Liver (tissue), 8 donors: ENCODE measurements at regions not wholly inside any gene's neighbourhood (a gene's known extent, or its start where the extent isn't known, plus 50 kb on each side); places are given as distances from the start of the nearest gene placed in this dataset.
"Not testable (repeated sequence)": the region's sequence is repeated elsewhere in the genome, so short reads cannot be mapped to it uniquely, and the experiment has no call there.

Source experiments
- DNase-seq: peaks from one replicate; pipeline ENCODE4 v3.0.0-alpha.2; 2017; ENCODE audit warnings: low spot score
- H3K27ac ChIP-seq, 2 donors: one replicate each; pipeline ENCODE4 v1.7.0; 2013; ENCODE audit warnings: inconsistent platforms in 2 of 2, low read length in 2 of 2, control low read depth in 1 of 2, low read depth in 1 of 2, mild to moderate bottlenecking in 1 of 2
- H3K27me3 ChIP-seq, 4 donors: one replicate each; pipeline versions ENCODE4 v1.6.1 to v1.7.0; 2013; ENCODE audit warnings: low read length in 3 of 4, inconsistent platforms in 1 of 4, mild to moderate bottlenecking in 1 of 4, moderate library complexity in 1 of 4; ENCODE audit not compliant: control insufficient read depth in 4 of 4, insufficient read depth in 4 of 4
- H3K36me3 ChIP-seq, 4 donors: one replicate each; pipeline versions ENCODE4 v1.6.1 to v1.7.0; 2013; ENCODE audit warnings: low read length in 3 of 4, mild to moderate bottlenecking in 3 of 4, low read depth in 1 of 4, moderate library complexity in 1 of 4; ENCODE audit not compliant: control insufficient read depth in 4 of 4, insufficient read depth in 3 of 4
- H3K4me1 ChIP-seq, 4 donors: one replicate each; pipeline versions ENCODE4 v1.6.1 to v1.7.0; 2013; ENCODE audit warnings: low read length in 3 of 4, mild to moderate bottlenecking in 3 of 4, moderate library complexity in 1 of 4; ENCODE audit not compliant: control insufficient read depth in 4 of 4, insufficient read depth in 4 of 4
- H3K4me3 ChIP-seq, 3 donors: one replicate each; pipeline versions ENCODE4 v1.6.1 to v1.7.0; 2013; ENCODE audit warnings: low read length in 3 of 3, control low read depth in 1 of 3, low read depth in 1 of 3, mild to moderate bottlenecking in 1 of 3
- H3K9ac ChIP-seq, 2 donors: one replicate each; pipeline ENCODE4 v1.7.0; 2013; ENCODE audit warnings: low read length in 2 of 2, mild to moderate bottlenecking in 2 of 2, moderate library complexity in 2 of 2, control low read depth in 1 of 2, low read depth in 1 of 2
- H3K9me3 ChIP-seq, 4 donors: one replicate each; pipeline versions ENCODE4 v1.6.1 to v1.7.0; 2013; ENCODE audit warnings: low read length in 3 of 4; ENCODE audit not compliant: control insufficient read depth in 4 of 4
- ATF3 ChIP-seq: IDR thresholded peaks from 2 replicates; pipeline ENCODE4 v1.6.1; 2016; ENCODE audit warnings: antibody characterized with exemption
- CTCF ChIP-seq: fragments of 150-350 bp; IDR thresholded peaks from 2 replicates; pipeline ENCODE4 v1.5.1; 2017; ENCODE audit warnings: improper control_type of control experiment, low read depth, low read length; ENCODE audit not compliant: missing input control
- EGR1 ChIP-seq, 2 donors: IDR thresholded peaks; 2 replicates each; pipeline ENCODE4 v1.6.1; 2016 to 2018; ENCODE audit warnings: antibody characterized with exemption in 2 of 2, low read depth in 2 of 2
- FOXA1 ChIP-seq: IDR thresholded peaks from 2 replicates; pipeline ENCODE4 v1.6.1; 2016; ENCODE audit warnings: antibody characterized with exemption
- FOXA2 ChIP-seq: IDR thresholded peaks from 2 replicates; pipeline ENCODE4 v1.6.1; 2016; ENCODE audit warnings: antibody characterized with exemption
- GABPA ChIP-seq, 2 donors: IDR thresholded peaks in 1 of 2; conservative IDR thresholded peaks in 1 of 2; 2 replicates each; pipeline ENCODE4 v1.6.1; 2016; ENCODE audit warnings: antibody characterized with exemption in 2 of 2, mild to moderate bottlenecking in 1 of 2, moderate library complexity in 1 of 2
- HNF4A ChIP-seq, 2 donors: conservative IDR thresholded peaks; 2 replicates each; pipeline ENCODE4 v1.6.1; 2016; ENCODE audit warnings: antibody characterized with exemption in 2 of 2, mild to moderate bottlenecking in 2 of 2
- HNF4G ChIP-seq: IDR thresholded peaks from 2 replicates; pipeline ENCODE4 v1.6.1; 2016; ENCODE audit warnings: antibody characterized with exemption
- JUND ChIP-seq, 2 donors: IDR thresholded peaks; 2 replicates each; pipeline ENCODE4 v1.6.1; 2016; ENCODE audit warnings: antibody characterized with exemption in 2 of 2
- MAX ChIP-seq: IDR thresholded peaks from 2 replicates; pipeline ENCODE4 v1.6.1; 2016; ENCODE audit warnings: antibody characterized with exemption
- NR2F2 ChIP-seq: IDR thresholded peaks from 2 replicates; pipeline ENCODE4 v1.6.1; 2016; ENCODE audit warnings: antibody characterized with exemption
- RAD21 ChIP-seq, 2 donors: IDR thresholded peaks; 2 replicates each; pipeline ENCODE4 v1.6.1; 2016; ENCODE audit warnings: antibody characterized with exemption in 2 of 2, mild to moderate bottlenecking in 2 of 2
- REST ChIP-seq: IDR thresholded peaks from 2 replicates; pipeline ENCODE4 v1.6.1; 2016; ENCODE audit warnings: antibody characterized with exemption, mild to moderate bottlenecking
- RXRA ChIP-seq, 2 donors: IDR thresholded peaks; 2 replicates each; pipeline ENCODE4 v1.6.1; 2017 to 2018; ENCODE audit warnings: antibody characterized with exemption in 2 of 2, mild to moderate bottlenecking in 1 of 2
- SP1 ChIP-seq: IDR thresholded peaks from 2 replicates; pipeline ENCODE4 v1.6.1; 2018; ENCODE audit warnings: antibody characterized with exemption, mild to moderate bottlenecking
- TAF1 ChIP-seq: conservative IDR thresholded peaks from 2 replicates; pipeline ENCODE4 v1.6.1; 2016; ENCODE audit warnings: antibody characterized with exemption, mild to moderate bottlenecking
- YY1 ChIP-seq: IDR thresholded peaks from 2 replicates; pipeline ENCODE4 v1.6.1; 2016; ENCODE audit warnings: antibody characterized with exemption, mild to moderate bottlenecking
- ZBTB33 ChIP-seq: IDR thresholded peaks from 2 replicates; pipeline ENCODE4 v1.6.1; 2016; ENCODE audit warnings: antibody characterized with exemption
- WGBS: extraction: QIAGEN DNeasy Blood & Tissue Kit; methylation state at CpG from one replicate; pipeline ENCODE4 v1.1.7; 2013; 5-methylcytosine and 5-hydroxymethylcytosine counted together
- donor health status: healthy.
- donor health status: healthy.
- donor health status: healthy.
- donor health status: healthy.
- donor health status: healthy.

- no peaks in the 10 kb centered on the region for H3K36me3 ChIP-seq
- no peaks in the 10 kb centered on the region for H3K4me1 ChIP-seq
- no peak for DNase-seq
- no peak overlapping the region for H3K4me3 ChIP-seq
- H3K27me3 ChIP-seq, result no peaks in the 10 kb centered on the region
- no peak overlapping the region for H3K9ac ChIP-seq
- no peaks in the 10 kb centered on the region for H3K9me3 ChIP-seq
- TF ChIP-seq HNF4G (no peak), CTCF (no peak), GABPA (IDR thresholded peaks at IDR 0.05 in 1 of 2, conservative IDR thresholded peaks at IDR 0.05 in 1 of 2) (no peak)
- no peak overlapping the region for H3K27ac ChIP-seq
- 85% methylated on average over 2 of the region's 2 CpGs for WGBS
These were observed 535.3 kb upstream of the HS3ST5 start for GRCh38 chr6:114878091-114878490.

GRCh38 chr6:114874410-114874809 is 531.6 kb upstream of the HS3ST5 start:
- Histone ChIP-seq H3K4me3 (no peak overlapping the region), H3K4me1 (no peaks in the 10 kb centered on the region), H3K27me3 (no peaks in the 10 kb centered on the region), H3K27ac (no peak overlapping the region), H3K9me3 (no peaks in the 10 kb centered on the region), H3K9ac (no peak overlapping the region), H3K36me3 (no peaks in the 10 kb centered on the region)
- WGBS, result 75% methylated on average over 4 of the region's 4 CpGs
- no peak for TF ChIP-seq EGR1 (IDR thresholded peaks at IDR 0.05; ENCODE audit: low read depth in 2 of 2)
- TF ChIP-seq ATF3, result no peak
- TF ChIP-seq RXRA (IDR thresholded peaks at IDR 0.05), result no peak
- no peak for TF ChIP-seq SP1
- TF ChIP-seq NR2F2, result no peak
- TF ChIP-seq ZBTB33, result no peak
- TF ChIP-seq YY1, result no peak
- no peak for TF ChIP-seq RAD21 (IDR thresholded peaks at IDR 0.05)
- TF ChIP-seq HNF4G, result no peak
- TF ChIP-seq JUND (IDR thresholded peaks at IDR 0.05), result no peak
- no peak for TF ChIP-seq CTCF
- no peak for TF ChIP-seq GABPA (IDR thresholded peaks at IDR 0.05 in 1 of 2, conservative IDR thresholded peaks at IDR 0.05 in 1 of 2)
- no peak for TF ChIP-seq FOXA2
- no peak for TF ChIP-seq FOXA1
- TF ChIP-seq REST, result no peak
- TF ChIP-seq HNF4A (conservative IDR thresholded peaks at IDR 0.05), result no peak
- no peak for TF ChIP-seq MAX
- TF ChIP-seq TAF1, result no peak
- no peak for DNase-seq

GRCh38 chr6:114865506-114865905 is 522.7 kb upstream of the HS3ST5 start:
- not testable (repeated sequence) for H3K4me1 ChIP-seq, H3K9me3 ChIP-seq, H3K36me3 ChIP-seq, H3K27me3 ChIP-seq, H3K9ac ChIP-seq, H3K27ac ChIP-seq, H3K4me3 ChIP-seq, DNase-seq
- 86% methylated on average over 14 of the region's 14 CpGs for WGBS
